ENCODE measurements at regions not wholly inside any gene's neighbourhood (a gene's known extent, or its start where the extent isn't known, plus 50 kb on each side); places are given as distances from the start of the nearest gene placed in this dataset.

GRCh38 chr16:65218348-65218747 is 96.5 kb upstream of the CDH11 start:
- no peak for DNase-seq (ENCODE audit: low spot score)

- DNase-seq (ENCODE audit: low spot score) = no peak
Measured at GRCh38 chr16:65213866-65214595, 92.2 kb upstream of the CDH11 start.

GRCh38 chr16:65212791-65213190 is 90.9 kb upstream of the CDH11 start:
- no peak for DNase-seq (ENCODE audit: low spot score)

GRCh38 chr16:65212240-65212639 is 90.4 kb upstream of the CDH11 start:
- no peak for DNase-seq (ENCODE audit: low spot score)

- DNase-seq (ENCODE audit: low spot score) = no peak
Measured at GRCh38 chr16:65202461-65202860, 80.6 kb upstream of the CDH11 start.

GRCh38 chr16:65201511-65201910 is 79.6 kb upstream of the CDH11 start:
- DNase-seq (ENCODE audit: low spot score) = no peak

GRCh38 chr16:65200857-65201256 is 79.0 kb upstream of the CDH11 start:
- DNase-seq (ENCODE audit: low spot score) = no peak

- no peak for DNase-seq (ENCODE audit: low spot score)
Measured at GRCh38 chr16:65200156-65200773, 78.4 kb upstream of the CDH11 start.

GRCh38 chr16:65196420-65197075 is 74.7 kb upstream of the CDH11 start:
- DNase-seq (ENCODE audit: low spot score) = no peak

- DNase-seq (ENCODE audit: low spot score) = no peak
Measured at GRCh38 chr16:65195998-65196397, 74.1 kb upstream of the CDH11 start.

- no peak for DNase-seq (ENCODE audit: low spot score)
Measured at GRCh38 chr16:65185241-65185778, 63.4 kb upstream of the CDH11 start.

- DNase-seq (ENCODE audit: low spot score) = no peak
Measured at GRCh38 chr16:65181071-65181561, 59.3 kb upstream of the CDH11 start.

GRCh38 chr16:65178151-65178550 is 56.3 kb upstream of the CDH11 start:
- no peak for DNase-seq (ENCODE audit: low spot score)

GRCh38 chr16:65176603-65177002 is 54.7 kb upstream of the CDH11 start:
- no peak for DNase-seq (ENCODE audit: low spot score)

- no peak for DNase-seq (ENCODE audit: low spot score)
Measured at GRCh38 chr16:65172356-65172755, 50.5 kb upstream of the CDH11 start.
